GM06990 (cell line): ENCODE measurements at regions not wholly inside any gene's neighbourhood (a gene's known extent, or its start where the extent isn't known, plus 50 kb on each side); places are given as distances from the start of the nearest gene placed in this dataset.
A peak's percentile ranks its signal among the peaks of the same experiment; 100 is the strongest.

Experiments
- DNase-seq: peaks from one replicate; pipeline ENCODE4 v3.0.0-alpha.2; 2011; ENCODE audit not compliant: insufficient read length; ENCODE audit errors: extremely low read depth
- H3K27me3 ChIP-seq: replicated peaks from 2 replicates; pipeline ENCODE4 v1.6.0; 2011; ENCODE audit warnings: low read length; ENCODE audit not compliant: control insufficient read depth, insufficient read depth
- H3K36me3 ChIP-seq: 2 replicates; pipeline ENCODE4 v1.5.1; 2011; ENCODE audit warnings: low read length; ENCODE audit not compliant: control insufficient read depth, insufficient read depth
- H3K4me3 ChIP-seq: replicated peaks from 2 replicates; pipeline ENCODE4 v1.5.1; 2011; ENCODE audit warnings: low read depth, mild to moderate bottlenecking, control low read depth, low read length
- CTCF ChIP-seq: IDR thresholded peaks from 2 replicates; pipeline ENCODE4 v1.5.1; 2011; ENCODE audit warnings: low read length, control low read depth, mild to moderate bottlenecking, inconsistent platforms; ENCODE audit not compliant: insufficient read depth, poor library complexity, severe bottlenecking

GRCh38 chr2:201532686-201533304 lies 81.3 kb downstream of the STRADB start:
- no peak overlapping the region for H3K4me3 ChIP-seq
- no peak for TF ChIP-seq CTCF
- DNase-seq: peak; percentile 56
- H3K27me3 ChIP-seq: no peaks in the 10 kb centered on the region
- H3K36me3 ChIP-seq: no peaks in the 10 kb centered on the region
